ENCODE measurements at regions not wholly inside any gene's neighbourhood (a gene's known extent, or its start where the extent isn't known, plus 50 kb on each side); places are given as distances from the start of the nearest gene placed in this dataset.

DNA sequence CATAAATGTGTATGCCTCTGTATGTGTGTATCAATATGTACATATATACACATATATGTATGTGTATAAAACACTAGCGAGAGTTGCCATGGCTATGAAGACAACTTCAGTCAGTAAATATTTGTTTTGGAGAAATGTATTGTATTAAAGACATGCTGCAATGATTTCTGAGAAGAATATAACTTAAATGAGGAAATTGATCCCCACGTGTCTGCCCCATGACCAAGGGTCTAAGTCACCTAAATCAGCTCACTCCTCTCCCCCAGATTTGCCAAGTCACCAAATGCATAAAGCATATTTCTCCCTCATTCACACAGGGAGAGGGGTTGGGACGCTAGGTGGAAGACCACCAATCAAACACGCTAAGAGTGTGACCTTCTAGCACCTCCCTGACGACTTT lies 58.3 kb upstream of the LYST start:
- no peak overlapping the region for H3K4me3 Mint-ChIP-seq
- TF ChIP-seq, protein P1, sequence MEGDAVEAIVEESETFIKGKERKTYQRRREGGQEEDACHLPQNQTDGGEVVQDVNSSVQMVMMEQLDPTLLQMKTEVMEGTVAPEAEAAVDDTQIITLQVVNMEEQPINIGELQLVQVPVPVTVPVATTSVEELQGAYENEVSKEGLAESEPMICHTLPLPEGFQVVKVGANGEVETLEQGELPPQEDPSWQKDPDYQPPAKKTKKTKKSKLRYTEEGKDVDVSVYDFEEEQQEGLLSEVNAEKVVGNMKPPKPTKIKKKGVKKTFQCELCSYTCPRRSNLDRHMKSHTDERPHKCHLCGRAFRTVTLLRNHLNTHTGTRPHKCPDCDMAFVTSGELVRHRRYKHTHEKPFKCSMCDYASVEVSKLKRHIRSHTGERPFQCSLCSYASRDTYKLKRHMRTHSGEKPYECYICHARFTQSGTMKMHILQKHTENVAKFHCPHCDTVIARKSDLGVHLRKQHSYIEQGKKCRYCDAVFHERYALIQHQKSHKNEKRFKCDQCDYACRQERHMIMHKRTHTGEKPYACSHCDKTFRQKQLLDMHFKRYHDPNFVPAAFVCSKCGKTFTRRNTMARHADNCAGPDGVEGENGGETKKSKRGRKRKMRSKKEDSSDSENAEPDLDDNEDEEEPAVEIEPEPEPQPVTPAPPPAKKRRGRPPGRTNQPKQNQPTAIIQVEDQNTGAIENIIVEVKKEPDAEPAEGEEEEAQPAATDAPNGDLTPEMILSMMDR (IDR thresholded peaks at IDR 0.05; ENCODE audit: unreplicated experiment), result no peak
- H3K27ac Mint-ChIP-seq, result no peak overlapping the region
- H3K9me3 Mint-ChIP-seq, result peaks cover 4% of the 10 kb centered on the region
- H3K4me1 Mint-ChIP-seq, result peaks cover 25% of the 10 kb centered on the region
- no peaks in the 10 kb centered on the region for H3K27me3 Mint-ChIP-seq (ENCODE audit: low read depth)
- DNase-seq (ENCODE audit: low spot score in 2 of 2, unreplicated experiment in 2 of 2), result no peak
- no peaks in the 10 kb centered on the region for H3K36me3 Mint-ChIP-seq

DNA sequence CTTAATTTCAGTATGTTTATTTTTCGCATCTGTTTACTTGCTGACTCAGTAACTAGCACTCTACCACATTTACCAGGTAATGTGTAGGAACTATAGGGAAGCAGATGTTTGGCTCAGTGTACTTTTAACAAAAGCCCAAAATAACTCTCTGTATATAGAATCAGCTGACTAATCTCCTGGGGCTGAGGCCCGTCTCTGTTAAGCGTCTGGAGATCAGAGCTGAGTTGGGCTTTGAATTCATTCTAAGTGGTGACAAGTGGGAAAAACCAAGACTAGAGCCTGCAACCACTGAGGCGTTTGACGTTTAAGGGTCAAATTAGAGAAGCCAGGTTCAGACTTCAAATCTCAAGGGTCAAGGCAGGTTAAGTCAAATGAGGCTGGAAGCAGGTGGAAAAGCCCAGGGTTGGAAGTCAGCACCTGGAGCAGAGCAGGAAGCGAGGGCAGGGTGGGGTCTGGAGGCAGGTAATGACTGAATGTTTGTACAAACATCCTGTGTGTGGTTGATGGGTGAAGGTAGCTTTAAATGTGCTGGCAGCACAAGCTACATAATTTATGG lies 56.8 kb upstream of the LYST start:
- H3K4me3 Mint-ChIP-seq, result no peak overlapping the region
- H3K36me3 Mint-ChIP-seq, result no peaks in the 10 kb centered on the region
- H3K27ac Mint-ChIP-seq, result no peak overlapping the region
- no peaks in the 10 kb centered on the region for H3K27me3 Mint-ChIP-seq (ENCODE audit: low read depth)
- H3K4me1 Mint-ChIP-seq, result peaks cover 39% of the 10 kb centered on the region
- peaks cover 4% of the 10 kb centered on the region for H3K9me3 Mint-ChIP-seq
- DNase-seq (ENCODE audit: low spot score in 2 of 2, unreplicated experiment in 2 of 2), result no peak
- TF ChIP-seq, protein P1 (IDR thresholded peaks at IDR 0.05; ENCODE audit: unreplicated experiment), result no peak

DNA sequence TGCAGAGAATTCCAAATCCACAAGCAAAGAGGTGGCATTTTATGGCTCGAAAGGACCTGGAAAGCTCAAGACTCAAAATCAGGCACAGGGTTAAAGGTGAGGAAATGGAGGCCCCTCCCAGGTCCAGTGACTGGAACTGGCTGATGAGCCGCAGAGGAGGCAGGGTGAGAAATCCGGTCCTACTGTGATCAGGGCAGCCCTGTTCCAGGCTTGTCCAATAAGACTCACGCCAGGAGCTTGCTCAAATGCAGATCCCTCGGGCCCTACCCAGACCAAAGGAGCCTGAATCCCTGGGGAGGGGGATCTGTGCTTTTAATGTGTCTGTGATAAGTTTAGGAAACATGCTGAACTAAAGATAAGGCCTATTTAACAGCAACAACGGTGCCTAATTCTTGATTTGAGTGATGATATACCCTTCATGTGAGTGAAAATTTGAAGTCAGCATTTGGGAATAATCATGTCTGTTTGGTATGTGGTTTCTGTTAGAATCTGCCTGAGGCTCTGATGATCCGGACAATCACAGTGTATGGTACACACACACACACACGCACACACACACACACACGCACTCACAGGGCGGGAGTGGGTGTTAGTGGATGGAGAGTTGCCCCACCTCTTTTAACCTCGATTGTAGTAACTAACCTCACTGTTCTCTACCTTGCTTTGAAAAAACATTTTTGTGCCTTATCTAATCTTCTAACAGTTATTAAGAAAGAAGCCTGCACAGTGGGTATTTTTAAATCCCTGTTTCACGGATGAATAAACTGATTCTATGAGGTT lies 54.1 kb upstream of the LYST start:
- no peak overlapping the region for H3K27ac Mint-ChIP-seq
- H3K36me3 Mint-ChIP-seq, result no peaks in the 10 kb centered on the region
- peaks cover 51% of the 10 kb centered on the region for H3K4me1 Mint-ChIP-seq
- H3K4me3 Mint-ChIP-seq, result no peak overlapping the region
- no peaks in the 10 kb centered on the region for H3K27me3 Mint-ChIP-seq (ENCODE audit: low read depth)
- DNase-seq (ENCODE audit: low spot score in 2 of 2, unreplicated experiment in 2 of 2), result no peak
- TF ChIP-seq, protein P1 (IDR thresholded peaks at IDR 0.05; ENCODE audit: unreplicated experiment), result no peak
- no peaks in the 10 kb centered on the region for H3K9me3 Mint-ChIP-seq

DNA sequence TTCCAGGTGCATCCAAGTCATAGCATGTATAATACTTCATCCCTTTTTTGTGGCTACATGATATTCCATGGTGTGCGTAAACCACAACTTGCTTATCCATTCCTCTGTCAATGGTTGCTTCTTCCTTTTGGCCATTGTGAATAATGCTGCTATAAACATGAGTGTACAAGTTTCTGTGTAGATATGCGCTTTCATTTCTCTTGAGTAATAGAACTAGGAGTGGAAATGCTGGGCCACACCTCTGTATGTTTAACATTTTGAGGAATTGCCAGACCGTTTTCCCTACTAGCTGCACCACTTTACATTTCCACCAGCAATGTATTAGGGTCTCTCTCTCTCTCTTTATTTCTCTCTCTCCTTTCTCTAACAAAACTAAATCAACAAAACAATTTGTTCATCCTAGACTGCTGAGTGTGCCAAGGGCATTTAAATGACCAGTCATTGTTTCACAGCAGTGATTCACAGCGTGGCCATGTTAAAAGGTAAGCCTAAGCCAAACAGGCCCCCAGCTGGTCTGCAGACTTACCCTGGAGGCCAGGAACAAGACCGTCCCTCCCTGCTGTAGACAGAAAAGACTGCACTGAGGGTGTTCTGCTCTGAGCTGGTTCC lies 53.2 kb upstream of the LYST start:
- TF ChIP-seq, protein P1 (IDR thresholded peaks at IDR 0.05; ENCODE audit: unreplicated experiment), result no peak
- no peaks in the 10 kb centered on the region for H3K36me3 Mint-ChIP-seq
- peaks cover 51% of the 10 kb centered on the region for H3K4me1 Mint-ChIP-seq
- H3K4me3 Mint-ChIP-seq, result no peak overlapping the region
- H3K27ac Mint-ChIP-seq, result peak overlapping the region; percentile 17
- no peak for DNase-seq (ENCODE audit: low spot score in 2 of 2, unreplicated experiment in 2 of 2)
- H3K9me3 Mint-ChIP-seq, result no peaks in the 10 kb centered on the region
- no peaks in the 10 kb centered on the region for H3K27me3 Mint-ChIP-seq (ENCODE audit: low read depth)

DNA sequence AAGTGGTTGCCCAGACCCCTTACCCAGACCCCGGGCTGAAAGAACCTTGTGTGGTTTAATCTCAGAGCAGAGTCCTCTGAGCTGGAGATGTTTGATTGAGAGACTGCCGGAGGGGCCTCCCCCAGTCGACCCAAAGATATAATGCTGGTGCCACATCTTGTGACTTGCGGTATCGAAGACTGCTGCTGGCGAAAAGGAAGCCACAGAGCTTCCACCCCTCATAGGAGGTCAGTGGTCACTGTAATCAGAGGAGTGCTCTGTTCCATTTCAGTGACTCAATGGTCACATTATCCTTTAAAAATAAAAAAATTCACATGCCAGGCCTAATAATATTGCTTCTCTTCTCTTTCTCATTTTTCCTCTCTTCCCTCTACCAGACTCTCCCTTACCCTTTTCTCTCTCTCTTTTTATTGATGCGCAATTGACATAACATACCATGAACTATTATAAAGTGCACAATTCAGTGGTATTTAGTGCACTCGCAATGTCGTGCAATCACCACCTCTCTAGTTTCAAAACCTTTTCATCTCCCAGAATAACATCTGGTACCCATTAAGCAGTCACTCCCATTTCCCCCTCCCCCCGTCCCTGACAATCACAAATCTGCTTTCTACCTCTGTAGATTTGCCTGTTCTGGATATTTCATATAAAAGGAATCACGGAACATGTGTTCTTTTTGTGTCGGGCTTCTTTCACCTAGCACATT lies 52.6 kb upstream of the LYST start:
- Mint-ChIP-seq H3K4me3 (no peak overlapping the region), H3K36me3 (no peaks in the 10 kb centered on the region), H3K4me1 (peaks cover 48% of the 10 kb centered on the region), H3K27ac (peak overlapping the region; percentile 48), H3K9me3 (no peaks in the 10 kb centered on the region), H3K27me3 (ENCODE audit: low read depth) (no peaks in the 10 kb centered on the region)
- TF ChIP-seq, protein P1 (IDR thresholded peaks at IDR 0.05; ENCODE audit: unreplicated experiment), result no peak
- DNase-seq (ENCODE audit: low spot score in 2 of 2, unreplicated experiment in 2 of 2), result no peak

Measured in mesothelial cell of epicardium (in vitro differentiated cells).